ENCODE measurements at regions not wholly inside any gene's neighbourhood (a gene's known extent, or its start where the extent isn't known, plus 50 kb on each side); places are given as distances from the start of the nearest gene placed in this dataset.

GRCh38 chr6:14732844-14733757, 512.8 kb upstream of the JARID2 start:
- H2AFZ ChIP-seq, result no peak overlapping the region
- no peaks in the 10 kb centered on the region for H3K27me3 ChIP-seq
- H3K4me3 ChIP-seq, result no peak overlapping the region
- no peaks in the 10 kb centered on the region for H3K36me3 ChIP-seq (replicated peaks; ENCODE audit: insufficient read depth, low read depth)
- TF ChIP-seq EZH2phosphoT487 (IDR thresholded peaks at IDR 0.05; ENCODE audit: low read depth, severe bottlenecking, unreplicated experiment) (no peak), EZH2 (IDR thresholded peaks at IDR 0.05; ENCODE audit: borderline replicate concordance) (no peak)
- no peaks in the 10 kb centered on the region for H3K79me2 ChIP-seq
- no peak overlapping the region for H3K27ac ChIP-seq
- no peak overlapping the region for H3K4me2 ChIP-seq
- no peaks in the 10 kb centered on the region for H3K4me1 ChIP-seq (ENCODE audit: insufficient read depth)
- H4K20me1 ChIP-seq (ENCODE audit: insufficient read depth, poor library complexity, severe bottlenecking), result no peaks in the 10 kb centered on the region
- 76% methylated on average over 17 of the region's 17 CpGs for WGBS (ENCODE audit: low lambda C conversion rate, missing lambda C conversion rate)
- DNase-seq (ENCODE audit: low spot score), result no peak
- no peaks in the 10 kb centered on the region for H3K9me3 ChIP-seq (ENCODE audit: low read depth)
- H3K9me2 ChIP-seq (replicated peaks; ENCODE audit: insufficient read depth), result no peaks in the 10 kb centered on the region

- Histone ChIP-seq H3K4me1 (ENCODE audit: insufficient read depth) (no peaks in the 10 kb centered on the region), H3K4me3 (no peak overlapping the region), H4K20me1 (ENCODE audit: insufficient read depth, poor library complexity, severe bottlenecking) (no peaks in the 10 kb centered on the region), H3K36me3 (replicated peaks; ENCODE audit: insufficient read depth, low read depth) (no peaks in the 10 kb centered on the region), H3K27me3 (no peaks in the 10 kb centered on the region), H2AFZ (no peak overlapping the region), H3K27ac (no peak overlapping the region), H3K9me2 (replicated peaks; ENCODE audit: insufficient read depth) (no peaks in the 10 kb centered on the region), H3K79me2 (no peaks in the 10 kb centered on the region), H3K9me3 (ENCODE audit: low read depth) (no peaks in the 10 kb centered on the region), H3K4me2 (no peak overlapping the region)
- TF ChIP-seq EZH2 (IDR thresholded peaks at IDR 0.05; ENCODE audit: borderline replicate concordance) (no peak), EZH2phosphoT487 (IDR thresholded peaks at IDR 0.05; ENCODE audit: low read depth, severe bottlenecking, unreplicated experiment) (no peak), CTCF (IDR thresholded peaks at IDR 0.05; ENCODE audit: poor library complexity) (no peak)
- WGBS (ENCODE audit: low lambda C conversion rate, missing lambda C conversion rate), result 71% methylated on average over 2 of the region's 2 CpGs
- DNase-seq (ENCODE audit: low spot score), result no peak
Measured at GRCh38 chr6:14734052-14734415, 511.8 kb upstream of the JARID2 start.

GRCh38 chr6:14734416-14735340, 511.2 kb upstream of the JARID2 start:
- Histone ChIP-seq H3K36me3 (replicated peaks; ENCODE audit: insufficient read depth, low read depth) (no peaks in the 10 kb centered on the region), H3K27me3 (no peaks in the 10 kb centered on the region), H4K20me1 (ENCODE audit: insufficient read depth, poor library complexity, severe bottlenecking) (no peaks in the 10 kb centered on the region), H3K4me1 (ENCODE audit: insufficient read depth) (no peaks in the 10 kb centered on the region), H3K4me3 (no peak overlapping the region), H2AFZ (no peak overlapping the region), H3K4me2 (no peak overlapping the region), H3K9me3 (ENCODE audit: low read depth) (no peaks in the 10 kb centered on the region), H3K79me2 (no peaks in the 10 kb centered on the region), H3K9me2 (replicated peaks; ENCODE audit: insufficient read depth) (no peaks in the 10 kb centered on the region), H3K27ac (no peak overlapping the region)
- TF ChIP-seq CTCF (IDR thresholded peaks at IDR 0.05; ENCODE audit: poor library complexity), result no peak
- TF ChIP-seq EZH2phosphoT487 (IDR thresholded peaks at IDR 0.05; ENCODE audit: low read depth, severe bottlenecking, unreplicated experiment), result no peak
- TF ChIP-seq EZH2 (IDR thresholded peaks at IDR 0.05; ENCODE audit: borderline replicate concordance), result no peak
- DNase-seq (ENCODE audit: low spot score), result no peak
- WGBS (ENCODE audit: low lambda C conversion rate, missing lambda C conversion rate), result 83% methylated on average over 5 of the region's 5 CpGs
